ENCODE measurements at regions not wholly inside any gene's neighbourhood (a gene's known extent, or its start where the extent isn't known, plus 50 kb on each side); places are given as distances from the start of the nearest gene placed in this dataset.
"Not testable (repeated sequence)": the region's sequence is repeated elsewhere in the genome, so short reads cannot be mapped to it uniquely, and the experiment has no call there.

DNA sequence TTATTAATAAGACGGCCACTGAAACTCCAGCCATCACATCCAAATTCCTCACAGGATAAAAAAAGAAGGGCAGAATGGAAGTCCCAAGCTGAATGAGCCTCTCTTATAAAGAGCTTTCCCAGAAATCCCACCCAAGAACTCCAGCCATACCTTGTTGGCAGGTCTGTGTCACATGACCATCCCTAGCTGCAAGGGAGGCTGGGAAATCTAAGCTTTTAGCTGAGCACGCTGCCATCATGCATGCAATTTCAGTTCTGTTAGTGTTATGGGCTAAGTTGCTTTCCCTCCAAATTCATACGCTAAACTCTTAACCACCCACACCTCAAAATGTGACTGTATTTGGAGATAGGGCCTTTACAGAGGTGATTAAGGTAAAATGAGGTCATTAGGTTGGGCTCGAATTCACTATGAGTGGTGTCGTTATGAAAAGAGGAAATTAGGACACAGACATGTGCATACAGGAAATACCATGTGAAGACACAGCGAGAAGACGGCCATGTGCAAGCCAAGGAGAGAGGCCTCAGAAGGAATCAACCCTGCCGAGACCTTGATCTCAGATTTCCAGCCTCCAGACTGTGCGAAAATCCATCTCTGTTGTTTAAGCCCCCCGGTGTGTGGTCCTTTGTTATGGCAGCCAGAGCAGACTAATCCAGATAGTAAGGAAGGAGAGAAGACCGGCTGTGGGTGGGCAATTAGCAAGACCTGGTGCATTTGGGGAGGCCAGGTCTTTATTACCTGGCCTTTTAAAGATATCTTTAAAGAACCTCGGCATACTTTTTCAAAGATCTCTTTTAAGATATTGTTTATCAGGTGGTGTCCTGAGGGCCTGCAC is 317.6 kb downstream of the BCOR start:
- no peak for DNase-seq

GRCh38 chrX:39782276-39782675 is 315.5 kb downstream of the BCOR start:
- no peak for DNase-seq

DNA sequence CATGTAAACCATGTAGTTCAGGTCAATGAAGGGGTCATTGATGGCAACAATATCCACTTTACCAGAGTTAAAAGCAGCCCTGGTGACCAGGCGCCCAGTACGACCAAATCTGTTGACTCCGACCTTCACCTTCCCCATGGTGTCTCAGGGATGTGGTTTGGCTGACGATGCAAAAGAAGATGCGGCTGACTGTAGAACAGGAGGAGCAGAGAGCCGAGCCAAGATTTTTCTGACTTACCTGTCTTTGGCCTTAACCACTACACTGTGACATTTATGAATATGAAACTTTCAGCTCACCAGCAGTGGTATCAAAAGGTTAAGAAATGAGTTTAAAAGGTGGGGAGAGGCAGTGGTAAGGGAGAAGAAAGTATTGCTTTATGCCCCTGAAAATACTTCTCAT is 309.8 kb downstream of the BCOR start:
- DNase-seq: no peak

GRCh38 chrX:39788521-39788920 is 309.2 kb downstream of the BCOR start:
- DNase-seq: no peak

- no peak for DNase-seq
Observed at GRCh38 chrX:39791691-39792090, 306.1 kb downstream of the BCOR start.

DNA sequence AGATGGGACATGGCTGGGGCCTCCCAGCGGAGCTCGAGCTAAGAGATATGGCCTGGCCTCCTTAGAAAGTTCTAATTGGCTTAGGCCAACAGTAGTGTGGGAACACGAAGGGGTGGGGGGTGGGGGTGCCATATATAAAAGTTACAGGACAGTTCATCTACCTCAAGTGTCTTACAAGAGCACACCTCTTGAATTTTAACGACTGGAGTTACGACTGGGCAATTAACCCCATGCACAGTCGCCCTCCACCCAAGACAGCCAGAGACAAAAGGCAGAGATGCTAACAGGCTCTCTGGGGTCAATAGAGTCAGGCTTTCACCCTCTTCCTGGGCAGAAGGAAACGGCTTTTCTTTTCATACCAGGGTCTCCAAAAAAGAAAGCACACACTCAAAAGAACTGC is 302.2 kb downstream of the BCOR start:
- no peak for DNase-seq

GRCh38 chrX:39796856-39797255 is 300.9 kb downstream of the BCOR start:
- DNase-seq: no peak

GRCh38 chrX:39798488-39798887 is 299.3 kb downstream of the BCOR start:
- not testable (repeated sequence) for DNase-seq

DNA sequence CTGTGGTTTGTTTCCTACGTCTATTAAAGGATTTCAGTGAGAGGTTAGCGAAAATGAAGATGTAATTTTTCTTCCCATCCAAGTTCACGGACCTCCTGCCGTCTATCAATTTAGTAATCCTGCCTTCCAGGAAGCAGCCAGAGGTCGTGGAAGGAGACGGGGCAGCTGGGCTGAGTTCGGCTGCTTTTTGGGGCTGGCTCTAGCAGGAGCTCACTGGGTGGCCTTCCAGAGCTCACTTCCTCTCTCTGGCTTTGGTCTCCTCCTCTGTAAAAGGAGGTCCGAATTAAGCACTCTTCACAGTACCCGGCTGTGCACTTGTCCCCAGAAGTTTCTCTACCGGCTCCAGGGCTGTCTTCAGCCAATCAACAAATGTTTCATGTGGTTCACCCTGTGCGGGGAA is 295.4 kb downstream of the BCOR start:
- DNase-seq: no peak

GRCh38 chrX:39802908-39803307 is 294.9 kb downstream of the BCOR start:
- no peak for DNase-seq

DNA sequence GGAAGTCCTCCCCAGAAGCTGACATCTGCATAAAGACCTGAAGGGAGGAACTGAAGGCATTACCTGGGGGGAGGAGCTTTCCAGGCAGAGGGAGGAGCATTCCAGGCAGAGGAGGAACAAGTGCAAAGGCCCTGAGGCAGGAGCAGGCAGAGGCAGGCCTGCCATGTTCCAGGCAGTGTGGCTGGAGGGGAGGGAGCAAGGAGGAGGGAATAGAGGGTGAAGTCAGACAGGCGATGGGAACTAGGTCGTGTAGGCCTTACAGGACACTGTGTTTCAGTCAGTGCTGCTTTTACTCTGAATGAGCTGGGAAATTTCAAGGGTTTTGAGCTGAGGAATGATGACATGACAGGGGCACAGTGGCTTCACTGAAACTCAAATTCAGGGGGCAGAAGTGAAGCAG is 292.7 kb downstream of the BCOR start:
- no peak for DNase-seq

DNA sequence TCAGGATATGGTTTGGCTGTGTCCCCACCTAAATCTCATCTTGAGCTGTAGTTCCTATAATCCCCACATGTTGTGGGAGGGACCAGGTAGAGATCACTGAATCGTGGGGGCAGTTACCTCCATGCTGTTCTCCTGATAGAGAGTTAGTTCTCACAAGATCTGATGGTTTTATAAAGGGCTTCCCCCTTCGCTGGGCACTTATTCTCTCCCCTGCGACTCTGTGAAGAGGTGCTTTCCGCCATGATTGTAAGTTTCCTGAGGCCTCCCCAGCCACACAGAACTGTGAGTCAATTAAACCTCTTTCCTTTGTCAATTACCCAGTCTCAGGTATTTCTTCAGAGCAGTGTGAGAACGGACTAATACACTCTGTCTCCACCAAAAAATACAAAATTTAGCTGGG is 291.9 kb downstream of the BCOR start:
- DNase-seq: no peak

GRCh38 chrX:39808471-39808917 is 289.3 kb downstream of the BCOR start:
- DNase-seq: no peak

- no peak for DNase-seq
Observed at GRCh38 chrX:39809331-39809730, 288.4 kb downstream of the BCOR start.

GRCh38 chrX:39810901-39811300 is 286.9 kb downstream of the BCOR start:
- DNase-seq: no peak

DNA sequence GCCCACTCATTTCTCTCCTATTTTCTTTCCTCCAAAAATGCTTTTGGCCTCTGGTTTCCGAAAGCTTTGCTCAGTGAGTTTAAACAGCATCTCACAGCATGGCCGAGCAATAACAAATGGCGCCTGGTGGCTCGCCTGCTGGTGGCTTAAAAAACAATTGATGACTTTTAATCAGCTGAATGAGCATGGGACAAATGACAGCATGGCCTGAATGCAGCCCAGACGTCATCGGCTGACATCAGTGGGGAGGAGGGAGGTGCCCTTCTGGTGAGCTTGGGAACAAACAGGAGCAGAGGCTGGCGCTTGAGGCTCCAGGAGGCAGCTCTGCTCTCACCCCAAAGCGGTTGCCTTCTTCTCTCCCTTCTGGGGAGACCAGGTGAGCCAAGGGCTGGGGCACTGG is 286.4 kb downstream of the BCOR start:
- DNase-seq: no peak

DNA sequence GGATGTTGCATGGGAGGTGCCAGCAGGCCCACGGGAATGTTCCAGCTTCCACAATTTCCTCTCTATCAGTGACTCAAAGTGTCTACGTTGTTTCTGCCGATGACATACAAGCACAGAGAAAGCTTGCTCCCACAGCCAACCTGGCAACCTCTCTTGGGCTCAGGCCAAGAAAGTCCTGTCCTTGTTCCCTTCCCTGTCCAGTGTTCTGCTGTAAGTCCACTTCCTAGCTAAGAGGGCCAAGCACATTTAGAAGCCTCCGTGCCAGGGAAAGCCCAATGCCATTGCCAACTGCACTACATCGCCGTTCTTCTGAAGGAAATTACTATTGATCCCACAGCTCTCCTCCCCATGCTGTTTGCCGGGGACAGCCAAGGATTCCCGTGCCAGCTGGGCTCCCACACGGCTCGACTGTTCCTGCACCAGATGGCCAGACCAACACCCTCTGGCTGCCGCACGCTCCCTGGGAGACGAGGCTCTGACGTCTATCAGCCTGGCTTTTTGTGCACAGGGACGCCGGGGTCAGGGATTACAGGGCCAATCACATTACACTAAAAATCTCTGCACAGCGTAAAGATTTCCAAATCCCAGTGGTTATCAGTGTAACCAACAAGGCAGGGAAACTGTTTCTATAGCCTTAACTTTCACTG is 284.0 kb downstream of the BCOR start:
- no peak for DNase-seq

- peak; percentile 13 for DNase-seq
Observed at GRCh38 chrX:39814391-39814790, 283.4 kb downstream of the BCOR start.

- DNase-seq: no peak
Observed at GRCh38 chrX:39815631-39816030, 282.1 kb downstream of the BCOR start.

DNA sequence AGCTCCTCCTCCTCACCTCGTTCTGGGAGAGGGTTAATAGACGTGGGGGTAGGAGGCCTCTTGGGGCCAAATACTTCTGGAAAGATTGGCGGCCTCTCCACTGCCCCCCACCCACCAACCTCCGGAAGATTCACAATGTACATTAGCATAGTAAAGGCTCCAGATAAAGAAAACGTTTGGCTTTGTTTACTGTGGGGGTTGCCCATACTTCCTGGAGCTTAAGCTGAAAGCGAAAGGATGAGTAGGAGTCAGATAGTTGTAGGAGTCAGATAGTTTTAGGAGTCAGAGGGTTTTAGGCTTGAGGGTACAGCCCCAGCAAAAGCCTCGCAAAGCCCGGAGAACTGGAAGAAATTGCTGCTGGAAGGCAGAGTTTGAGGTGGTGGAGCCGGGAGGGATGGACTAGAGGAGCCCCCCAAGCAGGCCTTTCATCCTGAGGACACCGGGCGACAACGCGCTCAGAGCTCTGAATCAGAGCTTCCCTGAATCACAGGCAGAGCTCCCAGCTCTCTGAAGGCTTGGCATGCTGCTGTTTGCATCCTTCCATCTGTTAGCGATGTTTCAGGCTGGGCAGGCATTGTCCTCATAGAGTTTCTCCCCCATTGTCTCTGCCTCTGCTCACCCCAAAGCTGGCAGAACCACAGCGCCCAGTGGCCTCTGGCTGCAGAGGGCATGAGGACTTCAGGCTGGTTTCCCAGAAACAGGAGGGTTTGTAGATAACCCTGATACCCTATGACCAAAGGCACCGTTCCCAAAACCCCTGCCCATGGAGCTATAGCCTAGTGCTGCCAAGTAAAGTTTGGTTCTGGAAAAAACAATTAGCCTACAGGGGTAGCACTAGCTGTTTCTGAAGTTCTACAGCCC is 280.7 kb downstream of the BCOR start:
- DNase-seq: no peak

DNA sequence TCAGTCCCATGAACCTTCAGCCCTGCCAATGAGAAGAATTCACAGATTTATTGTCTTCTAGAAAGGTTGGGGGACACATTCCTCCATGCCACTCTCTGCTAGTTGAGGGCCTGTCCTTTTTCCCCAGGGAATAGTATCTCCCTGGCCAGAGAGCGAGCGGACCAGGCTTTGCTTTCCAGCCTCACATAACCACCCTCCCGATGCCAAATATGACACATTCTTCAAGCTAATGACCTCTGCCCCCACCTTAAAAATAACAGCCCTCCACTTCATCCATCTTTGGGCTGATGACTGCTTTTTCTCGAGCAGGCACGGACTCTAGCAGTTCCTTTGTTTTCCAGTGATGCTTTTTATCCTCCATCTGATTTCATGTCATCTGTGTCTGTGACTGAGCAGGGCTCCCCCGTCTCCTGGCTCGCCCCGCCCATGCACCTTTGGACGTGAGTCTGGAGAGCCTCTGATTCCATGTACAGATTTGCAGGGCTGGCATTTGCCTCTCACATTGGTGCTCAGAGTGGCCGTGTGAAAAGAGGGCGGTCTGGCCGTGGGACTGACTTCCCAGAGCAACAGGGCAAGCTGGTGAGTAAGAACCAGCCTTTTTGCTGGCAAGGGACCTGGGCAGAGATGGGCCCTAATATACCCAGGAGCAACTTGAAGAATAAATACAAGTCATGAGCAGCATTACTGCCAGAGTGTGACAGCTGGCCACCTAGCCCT is 279.8 kb downstream of the BCOR start:
- no peak for DNase-seq

DNA sequence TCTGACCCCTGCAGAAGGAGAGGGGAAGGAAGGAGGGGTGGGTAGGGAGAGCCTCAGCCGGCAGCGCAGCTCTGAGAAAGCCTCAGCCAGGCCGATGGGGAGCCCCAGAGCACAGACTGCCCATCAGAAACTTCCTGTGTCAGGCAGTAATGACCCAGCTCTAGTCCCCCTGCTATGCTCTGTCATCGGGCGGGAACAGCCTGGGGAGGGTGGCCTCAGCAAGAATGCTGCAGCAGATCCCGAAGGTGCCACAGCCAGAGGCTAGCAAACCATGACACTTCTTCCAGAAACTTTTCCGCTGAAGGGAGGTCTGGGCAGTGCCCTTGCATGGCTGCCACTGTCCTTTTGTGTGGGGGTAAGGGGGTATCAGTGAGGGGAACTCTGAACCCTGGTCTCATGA is 279.0 kb downstream of the BCOR start:
- DNase-seq: no peak

Measured in activated T-cell treated with anti-CD3 and anti-CD28 coated beads for 4 hours (primary cell).